Gastroesophageal sphincter (tissue), 4 donors: ENCODE measurements at regions not wholly inside any gene's neighbourhood (a gene's known extent, or its start where the extent isn't known, plus 50 kb on each side); places are given as distances from the start of the nearest gene placed in this dataset.
"Not testable (repeated sequence)": the region's sequence is repeated elsewhere in the genome, so short reads cannot be mapped to it uniquely, and the experiment has no call there.

Experiments used
- ATAC-seq: fragments of 150-250 bp; one replicate; pipeline ENCODE4 v1.9.1; 2016; ENCODE audit warnings: mild to moderate bottlenecking, moderate library complexity
- H3K27ac ChIP-seq, 4 donors: fragments of 200-600 bp; sonication (generic) in 3 of 4; 1 replicate in 3 of 4; 2 replicates in 1 of 4; pipeline ENCODE4 v1.5.1; 2016 to 2019
- H3K27me3 ChIP-seq: fragments of 200-600 bp; sonication (generic); one replicate; pipeline ENCODE4 v1.5.1; 2019
- H3K36me3 ChIP-seq, 2 donors: fragments of 200-600 bp; sonication (generic); one replicate each; pipeline ENCODE4 v1.5.1; 2019; ENCODE audit warnings: control low read depth in 1 of 2
- H3K4me1 ChIP-seq, 3 donors: fragments of 200-600 bp; sonication (generic); 1 replicate in 2 of 3; 2 replicates in 1 of 3; pipeline ENCODE4 v1.5.1; 2016 to 2019; ENCODE audit warnings: control low read depth in 2 of 3
- H3K4me3 ChIP-seq, 2 donors: fragments of 200-600 bp; sonication (generic); one replicate each; pipeline ENCODE4 v1.5.1; 2019; ENCODE audit warnings: mild to moderate bottlenecking in 1 of 2, moderate library complexity in 1 of 2
- H3K9me3 ChIP-seq, 3 donors: fragments of 200-600 bp; sonication (generic); one replicate each; pipeline ENCODE4 v1.5.1; 2017 to 2019; ENCODE audit warnings: control low read depth in 2 of 3
- EP300 ChIP-seq: sonication (generic); formaldehyde crosslinking; IDR thresholded peaks from one replicate; pipeline ENCODE4 v1.6.1; 2017; ENCODE audit warnings: antibody characterized with exemption, mild to moderate bottlenecking
- POLR2A ChIP-seq, 2 donors: fragments of 450-650 bp; IDR thresholded peaks; one replicate each; pipeline ENCODE4 v1.6.1; 2017; ENCODE audit warnings: antibody characterized with exemption in 2 of 2, mild to moderate bottlenecking in 2 of 2, moderate library complexity in 1 of 2
- POLR2AphosphoS5 ChIP-seq: sonication (generic); formaldehyde crosslinking; IDR thresholded peaks from one replicate; pipeline ENCODE4 v1.6.1; 2017; ENCODE audit warnings: antibody characterized with exemption
- WGBS, 2 donors: methylation state at CpG; one replicate each; pipeline ENCODE4 v1.1.5; 2018; ENCODE audit warnings: low coverage in 1 of 2; 5-methylcytosine and 5-hydroxymethylcytosine counted together
- TF ChIP-seq, protein P1 (sequence below), 4 experiments: fragments of 200-600 bp in 2 of 4; fragments of 450-650 bp in 2 of 4; sonication (generic) in 1 of 4; IDR thresholded peaks; one replicate each; pipeline ENCODE4 v1.5.1; 2017 to 2019; ENCODE audit warnings: antibody characterized with exemption in 4 of 4, mild to moderate bottlenecking in 2 of 4, moderate library complexity in 2 of 4

DNA sequence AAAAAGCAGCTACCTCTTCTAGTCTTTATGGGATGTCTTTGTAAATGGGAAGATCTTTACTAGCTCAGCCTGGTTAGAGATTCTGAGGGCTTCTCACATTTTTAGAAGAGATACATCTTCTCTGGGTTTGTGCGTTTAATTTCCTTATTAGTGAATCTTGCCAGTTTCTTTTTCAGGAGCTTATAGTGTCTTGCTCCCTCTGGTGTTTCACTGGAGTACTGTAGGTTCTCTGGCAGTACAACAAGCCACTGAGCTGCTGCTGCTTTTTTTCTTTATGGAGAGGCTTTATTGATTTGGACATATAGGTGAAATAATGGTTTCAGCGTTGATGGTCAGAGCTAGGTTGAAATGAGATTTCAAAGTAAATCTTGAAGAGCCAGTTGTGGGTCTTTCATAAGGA is 82.9 kb downstream of the LAS1L start:
- no peak overlapping the region for H3K4me3 ChIP-seq
- H3K27me3 ChIP-seq, result no peaks in the 10 kb centered on the region
- no peaks in the 10 kb centered on the region for H3K4me1 ChIP-seq
- no peaks in the 10 kb centered on the region for H3K9me3 ChIP-seq
- ATAC-seq, result no peak
- TF ChIP-seq POLR2AphosphoS5, result no peak
- H3K27ac ChIP-seq, result no peak overlapping the region
- H3K36me3 ChIP-seq, result no peaks in the 10 kb centered on the region
- WGBS, 2 donors, result no CpG with 5 or more reads among the region's 2 CpGs

DNA sequence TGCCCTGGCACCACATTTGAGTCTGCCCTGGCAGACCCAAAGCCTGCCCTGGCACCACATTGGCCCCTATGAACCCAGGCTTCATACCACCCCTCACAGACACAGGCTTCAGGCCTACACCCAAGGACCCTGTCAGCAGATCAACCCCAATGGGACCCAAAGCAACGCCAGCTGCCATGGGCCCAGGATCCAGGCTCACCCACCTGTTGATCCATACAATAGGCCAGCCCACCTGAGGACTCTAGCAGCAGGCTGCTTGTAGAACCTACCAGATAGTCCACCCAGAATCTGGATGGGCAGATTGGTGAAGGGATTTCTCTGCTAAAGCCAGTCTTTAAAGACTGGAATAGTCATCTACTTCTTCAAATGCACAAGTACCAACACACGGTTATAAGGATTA is 114.4 kb downstream of the LAS1L start:
- TF ChIP-seq EP300 (no peak), POLR2AphosphoS5 (no peak), POLR2A (IDR thresholded peaks at IDR 0.05) (no peak)
- TF ChIP-seq, protein P1, sequence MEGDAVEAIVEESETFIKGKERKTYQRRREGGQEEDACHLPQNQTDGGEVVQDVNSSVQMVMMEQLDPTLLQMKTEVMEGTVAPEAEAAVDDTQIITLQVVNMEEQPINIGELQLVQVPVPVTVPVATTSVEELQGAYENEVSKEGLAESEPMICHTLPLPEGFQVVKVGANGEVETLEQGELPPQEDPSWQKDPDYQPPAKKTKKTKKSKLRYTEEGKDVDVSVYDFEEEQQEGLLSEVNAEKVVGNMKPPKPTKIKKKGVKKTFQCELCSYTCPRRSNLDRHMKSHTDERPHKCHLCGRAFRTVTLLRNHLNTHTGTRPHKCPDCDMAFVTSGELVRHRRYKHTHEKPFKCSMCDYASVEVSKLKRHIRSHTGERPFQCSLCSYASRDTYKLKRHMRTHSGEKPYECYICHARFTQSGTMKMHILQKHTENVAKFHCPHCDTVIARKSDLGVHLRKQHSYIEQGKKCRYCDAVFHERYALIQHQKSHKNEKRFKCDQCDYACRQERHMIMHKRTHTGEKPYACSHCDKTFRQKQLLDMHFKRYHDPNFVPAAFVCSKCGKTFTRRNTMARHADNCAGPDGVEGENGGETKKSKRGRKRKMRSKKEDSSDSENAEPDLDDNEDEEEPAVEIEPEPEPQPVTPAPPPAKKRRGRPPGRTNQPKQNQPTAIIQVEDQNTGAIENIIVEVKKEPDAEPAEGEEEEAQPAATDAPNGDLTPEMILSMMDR (IDR thresholded peaks at IDR 0.05), result no peak
- no peaks in the 10 kb centered on the region for H3K9me3 ChIP-seq
- no peaks in the 10 kb centered on the region for H3K36me3 ChIP-seq
- ATAC-seq, result no peak
- no peak overlapping the region for H3K27ac ChIP-seq
- no CpG with 5 or more reads among the region's 2 CpGs for WGBS, 2 donors
- H3K4me3 ChIP-seq, result no peak overlapping the region
- H3K27me3 ChIP-seq, result no peaks in the 10 kb centered on the region
- H3K4me1 ChIP-seq, result no peaks in the 10 kb centered on the region

DNA sequence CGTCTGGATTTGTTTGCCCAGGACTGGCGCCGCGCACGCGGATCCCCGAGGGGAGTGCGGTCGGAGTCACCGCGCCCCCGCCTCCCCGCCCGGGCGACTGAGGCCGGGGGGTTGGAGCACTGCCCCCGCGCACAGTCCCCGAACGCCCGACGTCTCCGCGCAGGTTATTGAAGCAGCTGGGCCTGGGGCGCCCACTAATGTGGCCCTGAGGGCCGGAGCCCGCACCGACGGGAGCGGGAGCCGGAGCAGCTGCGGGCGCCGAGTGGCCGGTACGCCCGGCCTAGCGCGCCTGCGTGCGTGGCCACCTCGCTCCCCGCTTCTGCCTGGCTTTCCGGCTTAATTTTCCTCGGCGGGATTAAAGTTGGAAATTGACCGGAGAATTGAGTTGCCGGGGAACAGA is 126.9 kb downstream of the LAS1L start:
- ATAC-seq, H3K27ac ChIP-seq, H3K36me3 ChIP-seq, H3K9me3 ChIP-seq, H3K4me1 ChIP-seq: not testable (repeated sequence)
- peaks cover 11% of the 10 kb centered on the region for H3K27me3 ChIP-seq
- peak overlapping the region in 1 of 2 donors; percentile 37 for H3K4me3 ChIP-seq
- no CpG with 5 or more reads among the region's 48 CpGs for WGBS, 2 donors

DNA sequence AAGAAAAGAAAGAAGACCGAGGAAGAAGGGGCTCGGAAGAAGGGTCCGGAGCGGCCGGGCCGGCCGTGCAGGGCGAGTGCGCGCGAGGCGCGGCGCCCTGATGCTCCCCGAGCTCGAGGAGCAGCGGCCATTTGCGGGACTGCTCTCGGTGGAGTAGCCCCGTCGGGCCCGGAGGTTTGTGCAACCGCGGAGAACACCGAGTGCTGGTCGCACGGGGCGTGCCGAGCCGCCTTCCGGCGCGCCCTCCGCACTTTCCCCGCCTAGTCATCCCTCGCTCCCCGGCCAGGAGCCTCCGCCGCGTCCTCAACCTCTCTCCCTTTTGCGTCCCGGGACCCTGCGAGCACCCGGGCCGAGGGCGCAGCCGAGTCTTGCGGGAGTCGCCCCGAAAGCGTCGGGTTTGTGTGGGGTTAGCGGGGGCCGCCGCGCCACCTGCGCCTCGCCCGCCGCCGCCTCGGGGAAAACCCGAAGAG is 127.4 kb downstream of the LAS1L start:
- no peak for ATAC-seq
- no peaks in the 10 kb centered on the region for H3K4me1 ChIP-seq
- H3K36me3 ChIP-seq, result peaks cover 0 to 2% of the 10 kb centered on the region in 2 donors
- H3K27ac ChIP-seq, result no peak overlapping the region
- H3K9me3 ChIP-seq, result no peaks in the 10 kb centered on the region
- TF ChIP-seq POLR2A (IDR thresholded peaks at IDR 0.05) (no peak), EP300 (no peak), POLR2AphosphoS5 (no peak)
- TF ChIP-seq, protein P1 (IDR thresholded peaks at IDR 0.05), result no peak
- peak overlapping the region in 1 of 2 donors; percentile 37 for H3K4me3 ChIP-seq
- H3K27me3 ChIP-seq, result peaks cover 15% of the 10 kb centered on the region
- WGBS, 2 donors, result 2% methylated on average over 22 of the region's 63 CpGs; no CpG with 5 or more reads in 1 of the 2 donors

DNA sequence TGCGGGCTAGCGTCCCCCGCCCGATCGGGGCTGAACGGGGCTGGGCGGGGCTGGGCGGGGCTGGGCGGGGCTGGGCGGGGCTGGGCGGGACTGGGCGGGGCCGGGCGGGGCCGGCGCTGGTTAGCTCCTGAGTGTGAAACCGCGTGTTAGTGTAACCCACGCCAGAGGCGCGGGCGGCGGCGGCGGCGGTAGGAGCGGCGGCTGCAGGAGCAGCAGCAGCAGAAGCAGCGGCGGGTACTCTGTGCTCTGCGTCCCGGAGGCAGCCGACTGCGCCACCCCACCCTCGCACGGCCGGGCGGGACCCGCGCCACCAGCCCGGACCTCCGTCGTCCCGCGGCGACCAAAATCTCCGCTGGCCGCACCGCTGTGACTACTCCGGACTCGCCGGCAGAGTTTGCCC is 128.1 kb downstream of the LAS1L start:
- H3K27me3 ChIP-seq, result peaks cover 21% of the 10 kb centered on the region
- H3K4me1 ChIP-seq, result no peaks in the 10 kb centered on the region
- ATAC-seq, result peak; percentile 25
- peak overlapping the region in 1 of 2 donors; percentile 37 for H3K4me3 ChIP-seq
- TF ChIP-seq POLR2AphosphoS5 (no peak), EP300 (no peak), POLR2A (IDR thresholded peaks at IDR 0.05) (no peak)
- TF ChIP-seq, protein P1 (IDR thresholded peaks at IDR 0.05), result no peak
- no peaks in the 10 kb centered on the region for H3K9me3 ChIP-seq
- H3K36me3 ChIP-seq, result peaks cover 0 to 9% of the 10 kb centered on the region in 2 donors
- WGBS, 2 donors, result 0% methylated on average over 1 to 6 of the region's 52 CpGs
- H3K27ac ChIP-seq, result no peak overlapping the region

DNA sequence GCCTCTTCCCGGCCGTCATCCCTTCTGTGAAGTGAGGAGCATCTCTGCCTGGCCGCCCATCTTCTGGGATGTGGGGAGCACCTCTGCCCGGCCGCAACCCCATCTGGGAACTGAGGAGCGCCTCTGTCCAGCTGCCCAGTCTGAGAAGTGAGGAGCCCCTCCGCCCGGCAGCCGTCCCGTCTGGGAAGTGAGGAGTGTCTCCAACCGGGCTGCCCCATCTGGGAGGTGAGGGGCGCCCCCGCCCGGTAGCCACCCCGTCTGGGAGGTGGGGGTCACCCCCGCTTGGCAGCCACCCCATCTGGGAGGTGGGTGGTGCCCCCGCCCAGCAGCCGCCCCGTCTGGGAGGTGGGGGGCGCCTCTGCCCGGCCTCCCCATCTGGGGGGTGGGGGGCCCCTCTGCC is 142.3 kb downstream of the LAS1L start:
- H3K36me3 ChIP-seq, result no peaks in the 10 kb centered on the region
- WGBS, 2 donors, result no CpG with 5 or more reads among the region's 21 CpGs
- H3K27me3 ChIP-seq, result no peaks in the 10 kb centered on the region
- H3K9me3 ChIP-seq, result peaks cover 0 to 23% (median 0%) of the 10 kb centered on the region in 3 donors
- H3K4me3 ChIP-seq, result no peak overlapping the region
- no peak for ATAC-seq
- TF ChIP-seq, protein P1 (IDR thresholded peaks at IDR 0.05), result no peak
- TF ChIP-seq POLR2AphosphoS5 (no peak), POLR2A (IDR thresholded peaks at IDR 0.05) (no peak)
- no peak overlapping the region for H3K27ac ChIP-seq
- no peaks in the 10 kb centered on the region for H3K4me1 ChIP-seq

DNA sequence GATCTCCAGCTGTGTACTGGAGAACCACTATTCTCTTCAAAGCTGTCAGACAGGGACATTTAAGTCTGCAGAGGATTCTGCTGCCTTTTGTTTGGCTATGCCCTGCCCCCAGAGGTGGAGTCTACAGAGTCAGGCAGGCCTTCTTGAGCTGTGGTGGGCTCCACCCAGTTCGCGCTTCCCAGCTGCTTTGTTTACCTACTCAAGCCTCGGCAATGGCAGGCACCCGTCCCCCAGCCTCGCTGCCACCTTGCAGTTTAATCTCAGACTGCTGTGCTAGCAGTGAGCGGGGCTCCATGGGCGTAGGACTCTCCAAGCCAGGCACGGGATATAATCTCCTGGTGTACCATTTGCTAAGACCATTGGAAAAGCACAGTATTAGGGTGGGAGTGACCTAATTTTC is 145.5 kb downstream of the LAS1L start:
- not testable (repeated sequence) for H3K36me3 ChIP-seq, H3K4me3 ChIP-seq
- peaks cover 0 to 26% (median 0%) of the 10 kb centered on the region in 3 donors for H3K9me3 ChIP-seq

More for the DNA sequence above, 145.5 kb downstream of the LAS1L start:
- H3K4me1 ChIP-seq, ATAC-seq, H3K27me3 ChIP-seq, H3K27ac ChIP-seq: not testable (repeated sequence)
- 84% methylated on average over 8 of the region's 8 CpGs; no CpG with 5 or more reads in 1 of the 2 donors for WGBS, 2 donors
